ENCODE measurements at regions not wholly inside any gene's neighbourhood (a gene's known extent, or its start where the extent isn't known, plus 50 kb on each side); places are given as distances from the start of the nearest gene placed in this dataset.

DNA sequence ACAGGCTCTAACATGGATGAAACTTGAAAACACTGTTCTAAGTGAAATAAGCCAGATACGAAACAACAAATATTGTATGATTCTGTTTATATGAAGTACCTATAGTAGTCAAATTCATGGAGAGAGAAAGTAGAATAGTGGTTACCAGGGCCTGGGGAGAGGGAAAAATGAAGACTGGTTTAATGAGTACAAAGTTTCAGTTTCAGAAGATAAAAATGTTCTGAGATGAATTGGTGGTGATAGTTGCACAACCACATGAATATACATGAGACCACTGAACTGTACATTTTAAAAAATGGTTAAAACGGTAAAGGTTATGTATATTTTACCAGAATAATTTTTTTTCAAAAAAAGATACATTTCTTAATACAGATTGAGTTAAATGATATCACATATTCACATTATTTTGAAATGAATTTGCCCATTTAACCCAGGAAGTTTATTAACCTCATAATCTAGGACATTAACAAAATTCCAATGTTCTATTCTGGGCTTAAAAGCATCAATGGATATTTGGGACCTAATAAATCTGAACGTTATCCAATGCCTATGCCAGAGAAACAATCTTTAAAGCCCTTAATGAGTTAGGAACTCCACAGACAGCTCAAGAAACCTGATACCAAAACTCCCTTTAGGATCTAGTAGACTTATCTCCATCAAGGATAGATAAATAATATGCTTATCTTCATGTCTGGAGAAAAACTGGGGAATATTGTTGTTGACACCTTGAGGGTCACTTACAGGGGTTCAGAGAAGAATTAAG, 521.3 kb downstream of the EFNA5 start:
- DNase-seq (ENCODE audit: low read depth, low spot score) (no peak), ATAC-seq (no peak)
- H3K4me3 ChIP-seq (replicated peaks in 1 of 2; ENCODE audit: low read depth in 1 of 2, low read length in 2 of 2) = no peak overlapping the region
- H3K9ac ChIP-seq (ENCODE audit: low read length) = no peak overlapping the region
- H3K36me3 ChIP-seq (ENCODE audit: control insufficient read depth in 1 of 2, insufficient read depth in 2 of 2, low read length in 2 of 2) = no peaks in the 10 kb centered on the region
- TF ChIP-seq, protein P1, sequence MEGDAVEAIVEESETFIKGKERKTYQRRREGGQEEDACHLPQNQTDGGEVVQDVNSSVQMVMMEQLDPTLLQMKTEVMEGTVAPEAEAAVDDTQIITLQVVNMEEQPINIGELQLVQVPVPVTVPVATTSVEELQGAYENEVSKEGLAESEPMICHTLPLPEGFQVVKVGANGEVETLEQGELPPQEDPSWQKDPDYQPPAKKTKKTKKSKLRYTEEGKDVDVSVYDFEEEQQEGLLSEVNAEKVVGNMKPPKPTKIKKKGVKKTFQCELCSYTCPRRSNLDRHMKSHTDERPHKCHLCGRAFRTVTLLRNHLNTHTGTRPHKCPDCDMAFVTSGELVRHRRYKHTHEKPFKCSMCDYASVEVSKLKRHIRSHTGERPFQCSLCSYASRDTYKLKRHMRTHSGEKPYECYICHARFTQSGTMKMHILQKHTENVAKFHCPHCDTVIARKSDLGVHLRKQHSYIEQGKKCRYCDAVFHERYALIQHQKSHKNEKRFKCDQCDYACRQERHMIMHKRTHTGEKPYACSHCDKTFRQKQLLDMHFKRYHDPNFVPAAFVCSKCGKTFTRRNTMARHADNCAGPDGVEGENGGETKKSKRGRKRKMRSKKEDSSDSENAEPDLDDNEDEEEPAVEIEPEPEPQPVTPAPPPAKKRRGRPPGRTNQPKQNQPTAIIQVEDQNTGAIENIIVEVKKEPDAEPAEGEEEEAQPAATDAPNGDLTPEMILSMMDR (IDR thresholded peaks at IDR 0.05 in 2 of 3, conservative IDR thresholded peaks at IDR 0.05 in 1 of 3; ENCODE audit: borderline replicate concordance in 1 of 3, insufficient read depth in 1 of 3, low read depth in 2 of 3, low read length in 2 of 3) = no peak
- TF ChIP-seq EZH2 (IDR thresholded peaks at IDR 0.05) (no peak), EZH2phosphoT487 (IDR thresholded peaks at IDR 0.05; ENCODE audit: borderline replicate concordance) (no peak)
- ChIA-PET POLR2A (no interaction called here), RAD21 (ENCODE audit: low non-redundant PET in 1 of 2, low total read pairs in 2 of 2, uncharacterized antibody in 2 of 2, unreplicated experiment in 2 of 2) (no interaction called here), CTCF (no interaction called here)
- no peaks in the 10 kb centered on the region for H4K20me1 ChIP-seq (ENCODE audit: insufficient read depth)
- no peak overlapping the region for H2AFZ ChIP-seq (ENCODE audit: low read depth, low read length, poor library complexity, severe bottlenecking)
- no peaks in the 10 kb centered on the region for H3K9me2 ChIP-seq (ENCODE audit: insufficient read depth)
- no peaks in the 10 kb centered on the region for H3K27me3 ChIP-seq (ENCODE audit: insufficient read depth, low read length)
- no TSS peak for BruUV-seq (replicated peaks)
- intact Hi-C loops (cut with micrococcal nuclease) = no loop called here
- no peaks in the 10 kb centered on the region for H3K79me2 ChIP-seq (ENCODE audit: insufficient read depth, low read length)
- H3K4me1 ChIP-seq (ENCODE audit: control insufficient read depth in 1 of 2, insufficient read depth in 2 of 2, low read length in 2 of 2) = no peaks in the 10 kb centered on the region
- H3K4me2 ChIP-seq (ENCODE audit: low read length) = no peak overlapping the region
- H3K27ac ChIP-seq (ENCODE audit: low read depth, low read length) = no peak overlapping the region
- no peaks in the 10 kb centered on the region for H3K9me3 ChIP-seq (ENCODE audit: control insufficient read depth in 1 of 2, insufficient read depth in 1 of 2, low read depth in 1 of 2, low read length in 2 of 2)

DNA sequence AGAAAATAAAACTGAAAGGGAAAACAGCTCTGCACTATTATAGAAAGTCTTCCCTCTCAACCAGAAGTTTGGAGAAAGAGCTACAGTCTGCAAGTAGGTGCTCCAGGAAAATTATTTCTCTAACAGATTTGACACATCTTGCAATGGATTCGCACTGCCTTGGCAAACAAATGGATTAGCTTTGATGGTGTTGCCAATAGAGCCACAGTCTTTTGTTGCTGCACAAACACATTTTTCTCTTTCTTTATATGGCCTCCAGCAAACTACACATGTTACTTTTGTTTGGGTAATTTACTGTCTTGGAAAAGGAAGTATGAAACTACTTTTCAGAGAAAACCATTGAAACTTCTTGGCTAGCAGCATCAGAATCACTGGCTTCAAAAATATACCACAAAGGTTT, 523.1 kb downstream of the EFNA5 start:
- ChIA-PET CTCF (no interaction called here), RAD21 (ENCODE audit: low non-redundant PET in 1 of 2, low total read pairs in 2 of 2, uncharacterized antibody in 2 of 2, unreplicated experiment in 2 of 2) (no interaction called here), POLR2A (no interaction called here)
- Histone ChIP-seq H3K4me3 (replicated peaks in 1 of 2; ENCODE audit: low read depth in 1 of 2, low read length in 2 of 2) (no peak overlapping the region), H4K20me1 (ENCODE audit: insufficient read depth) (no peaks in the 10 kb centered on the region), H3K79me2 (ENCODE audit: insufficient read depth, low read length) (no peaks in the 10 kb centered on the region), H2AFZ (ENCODE audit: low read depth, low read length, poor library complexity, severe bottlenecking) (no peak overlapping the region), H3K27ac (ENCODE audit: low read depth, low read length) (no peak overlapping the region), H3K4me1 (ENCODE audit: control insufficient read depth in 1 of 2, insufficient read depth in 2 of 2, low read length in 2 of 2) (no peaks in the 10 kb centered on the region), H3K9ac (ENCODE audit: low read length) (no peak overlapping the region), H3K36me3 (ENCODE audit: control insufficient read depth in 1 of 2, insufficient read depth in 2 of 2, low read length in 2 of 2) (no peaks in the 10 kb centered on the region), H3K27me3 (ENCODE audit: insufficient read depth, low read length) (no peaks in the 10 kb centered on the region), H3K4me2 (ENCODE audit: low read length) (no peak overlapping the region), H3K9me3 (ENCODE audit: control insufficient read depth in 1 of 2, insufficient read depth in 1 of 2, low read depth in 1 of 2, low read length in 2 of 2) (no peaks in the 10 kb centered on the region), H3K9me2 (ENCODE audit: insufficient read depth) (no peaks in the 10 kb centered on the region)
- ATAC-seq (no peak), DNase-seq (ENCODE audit: low read depth, low spot score) (no peak)
- no peak for TF ChIP-seq FOSL1 (IDR thresholded peaks at IDR 0.05; ENCODE audit: low read depth)
- TF ChIP-seq EZH2phosphoT487 (IDR thresholded peaks at IDR 0.05; ENCODE audit: borderline replicate concordance) = no peak
- TF ChIP-seq ZNF274 (IDR thresholded peaks at IDR 0.05; ENCODE audit: low read depth, low read length) = no peak
- intact Hi-C loops (cut with micrococcal nuclease) = no loop called here
- BruUV-seq (replicated peaks) = no TSS peak

Measured in HCT116 (cell line).